Transverse colon (tissue), 4 donors: ENCODE measurements at regions not wholly inside any gene's neighbourhood (a gene's known extent, or its start where the extent isn't known, plus 50 kb on each side); places are given as distances from the start of the nearest gene placed in this dataset.

Source experiments
- DNase-seq: peaks from one replicate; pipeline ENCODE4 v3.0.0-alpha.2; 2019
- H3K27ac ChIP-seq, 4 donors: fragments of 200-600 bp; sonication (generic); 2 replicates each; pipeline ENCODE4 v1.5.1; 2016 to 2018; ENCODE audit warnings: inconsistent platforms in 4 of 4
- H3K27me3 ChIP-seq: fragments of 200-600 bp; sonication (generic); 2 replicates; pipeline ENCODE4 v1.5.1; 2017; ENCODE audit warnings: inconsistent platforms
- H3K36me3 ChIP-seq, 4 donors: fragments of 200-600 bp; sonication (generic); 2 replicates each; pipeline ENCODE4 v1.5.1; 2017 to 2019; ENCODE audit warnings: inconsistent platforms in 4 of 4
- H3K4me1 ChIP-seq, 4 donors: fragments of 200-600 bp; sonication (generic); 2 replicates each; pipeline ENCODE4 v1.5.1; 2017 to 2020; ENCODE audit warnings: inconsistent platforms in 4 of 4
- H3K4me3 ChIP-seq, 4 donors: fragments of 200-600 bp; sonication (generic); 1 replicate in 1 of 4; 2 replicates in 3 of 4; pipeline versions ENCODE4 v1.5.1 to v1.6.1; 2017 to 2019; ENCODE audit warnings: inconsistent platforms in 4 of 4
- H3K9me3 ChIP-seq, 2 donors: fragments of 200-600 bp; sonication (generic); 2 replicates each; pipeline ENCODE4 v1.5.1; 2017 to 2019; ENCODE audit warnings: inconsistent platforms in 2 of 2
- CTCF ChIP-seq, 5 experiments: fragments of 200-600 bp in 3 of 5; fragments of 450-650 bp in 2 of 5; sonication (generic) in 3 of 5; IDR thresholded peaks; 1 replicate in 2 of 5; 2 replicates in 3 of 5; pipeline ENCODE4 v1.5.1; 2016 to 2017; ENCODE audit warnings: antibody characterized with exemption in 5 of 5, inconsistent platforms in 3 of 5, mild to moderate bottlenecking in 2 of 5, moderate library complexity in 1 of 5
- EP300 ChIP-seq: sonication (generic); formaldehyde crosslinking; IDR thresholded peaks from one replicate; pipeline ENCODE4 v1.6.1; 2017; ENCODE audit warnings: antibody characterized with exemption, low read depth
- POLR2A ChIP-seq: fragments of 450-650 bp; IDR thresholded peaks from one replicate; pipeline ENCODE4 v1.6.1; 2016; ENCODE audit warnings: antibody characterized with exemption, mild to moderate bottlenecking, moderate library complexity
- POLR2AphosphoS5 ChIP-seq, 3 donors: sonication (generic); formaldehyde crosslinking; IDR thresholded peaks; one replicate each; pipeline ENCODE4 v1.6.1; 2016; ENCODE audit warnings: antibody characterized with exemption in 3 of 3
- WGBS, 2 donors: methylation state at CpG; one replicate each; pipeline ENCODE4 v1.1.5; 2018; ENCODE audit warnings: low coverage in 1 of 2; 5-methylcytosine and 5-hydroxymethylcytosine counted together
- in situ Hi-C, 4 donors: fragments of 200-750 bp; cut with MboI; loops; one replicate each; pipeline versions ENCODE4 v1.15.0 to v1.15.1; 2017; ENCODE audit warnings: low sequenced_read_pairs in 3 of 4, low pct_ligation_motif_present in 1 of 4, low pct_unique_long_range_greater_than_20kb in 1 of 4
- intact Hi-C: fragments of 100-400 bp; cut with DNase I; formaldehyde crosslinking; loops from one replicate; pipeline ENCODE4 v1.15.1; 2023; ENCODE audit warnings: low total_unique reads

- Histone ChIP-seq H3K27ac (no peak overlapping the region), H3K36me3 (no peaks in the 10 kb centered on the region), H3K27me3 (no peaks in the 10 kb centered on the region), H3K4me3 (no peak overlapping the region), H3K9me3 (no peaks in the 10 kb centered on the region), H3K4me1 (no peaks in the 10 kb centered on the region)
- 63% methylated on average over 1 of the region's 2 CpGs; no CpG with 5 or more reads in 1 of the 2 donors for WGBS, 2 donors
- in situ Hi-C loops (no loop called here), intact Hi-C loops (no loop called here)
- no peak for TF ChIP-seq POLR2AphosphoS5 (IDR thresholded peaks at IDR 0.05)
- TF ChIP-seq EP300: no peak
- TF ChIP-seq POLR2A: no peak
- TF ChIP-seq CTCF (IDR thresholded peaks at IDR 0.05): no peak
- no peak for DNase-seq
Observed at GRCh38 chrY:19015213-19015612, 241.7 kb upstream of the HSFY2 start.

GRCh38 chrY:19012985-19013384 is 239.4 kb upstream of the HSFY2 start:
- Histone ChIP-seq H3K9me3 (no peaks in the 10 kb centered on the region), H3K4me3 (no peak overlapping the region), H3K4me1 (no peaks in the 10 kb centered on the region), H3K36me3 (no peaks in the 10 kb centered on the region), H3K27me3 (no peaks in the 10 kb centered on the region), H3K27ac (no peak overlapping the region)
- intact Hi-C loops (no loop called here), in situ Hi-C loops (no loop called here)
- no peak for DNase-seq
- 60% methylated on average over 1 of the region's 2 CpGs; no CpG with 5 or more reads in 1 of the 2 donors for WGBS, 2 donors
- TF ChIP-seq POLR2A (no peak), EP300 (no peak), POLR2AphosphoS5 (IDR thresholded peaks at IDR 0.05) (no peak), CTCF (IDR thresholded peaks at IDR 0.05) (no peak)

- Histone ChIP-seq H3K4me1 (no peaks in the 10 kb centered on the region), H3K27ac (no peak overlapping the region), H3K27me3 (no peaks in the 10 kb centered on the region), H3K9me3 (no peaks in the 10 kb centered on the region), H3K4me3 (no peak overlapping the region), H3K36me3 (no peaks in the 10 kb centered on the region)
- in situ Hi-C loops (no loop called here), intact Hi-C loops (no loop called here)
- WGBS, 2 donors: no CpG with 5 or more reads among the region's 3 CpGs
- DNase-seq: no peak
- TF ChIP-seq EP300: no peak
- no peak for TF ChIP-seq CTCF (IDR thresholded peaks at IDR 0.05)
- TF ChIP-seq POLR2A: no peak
- TF ChIP-seq POLR2AphosphoS5 (IDR thresholded peaks at IDR 0.05): no peak
Observed at GRCh38 chrY:19011605-19012090, 238.1 kb upstream of the HSFY2 start.

- Histone ChIP-seq H3K4me3 (no peak overlapping the region), H3K36me3 (no peaks in the 10 kb centered on the region), H3K27ac (no peak overlapping the region), H3K4me1 (no peaks in the 10 kb centered on the region), H3K27me3 (no peaks in the 10 kb centered on the region), H3K9me3 (no peaks in the 10 kb centered on the region)
- in situ Hi-C loops: no loop called here
- intact Hi-C loops: no loop called here
- DNase-seq: no peak
- TF ChIP-seq CTCF (IDR thresholded peaks at IDR 0.05): no peak
- no peak for TF ChIP-seq POLR2A
- TF ChIP-seq EP300: no peak
- no peak for TF ChIP-seq POLR2AphosphoS5 (IDR thresholded peaks at IDR 0.05)
- WGBS, 2 donors: no CpG with 5 or more reads among the region's 2 CpGs
Observed at GRCh38 chrY:19006234-19006633, 232.7 kb upstream of the HSFY2 start.
